ENCODE measurements at regions not wholly inside any gene's neighbourhood (a gene's known extent, or its start where the extent isn't known, plus 50 kb on each side); places are given as distances from the start of the nearest gene placed in this dataset.
"Not testable (repeated sequence)": the region's sequence is repeated elsewhere in the genome, so short reads cannot be mapped to it uniquely, and the experiment has no call there.

- DNase-seq, result not testable (repeated sequence)
These were observed 194.1 kb upstream of the GRIA1 start for GRCh38 chr5:153296251-153296844.

- DNase-seq, result no peak
These were observed 190.6 kb upstream of the GRIA1 start for GRCh38 chr5:153299891-153300290.

GRCh38 chr5:153308282-153308681 lies 182.2 kb upstream of the GRIA1 start:
- no peak for DNase-seq

- no peak for DNase-seq
These were observed 171.9 kb upstream of the GRIA1 start for GRCh38 chr5:153318556-153318955.

- no peak for DNase-seq
These were observed 169.0 kb upstream of the GRIA1 start for GRCh38 chr5:153321478-153321877.

GRCh38 chr5:153340139-153340538 lies 150.3 kb upstream of the GRIA1 start:
- no peak for DNase-seq

- DNase-seq, result no peak
These were observed 149.7 kb upstream of the GRIA1 start for GRCh38 chr5:153340738-153341137.

GRCh38 chr5:153342487-153342886 lies 148.0 kb upstream of the GRIA1 start:
- no peak for DNase-seq

- DNase-seq, result no peak
These were observed 142.9 kb upstream of the GRIA1 start for GRCh38 chr5:153347611-153348010.

GRCh38 chr5:153350175-153350883 lies 140.1 kb upstream of the GRIA1 start:
- DNase-seq, result no peak

- peak; percentile 4 for DNase-seq
These were observed 137.7 kb upstream of the GRIA1 start for GRCh38 chr5:153352685-153353219.

- DNase-seq, result no peak
These were observed 132.9 kb upstream of the GRIA1 start for GRCh38 chr5:153357493-153358112.

- no peak for DNase-seq
These were observed 132.0 kb upstream of the GRIA1 start for GRCh38 chr5:153358315-153358976.

- no peak for DNase-seq
These were observed 129.6 kb upstream of the GRIA1 start for GRCh38 chr5:153360860-153361259.

- DNase-seq, result no peak
These were observed 128.6 kb upstream of the GRIA1 start for GRCh38 chr5:153361735-153362409.

- no peak for DNase-seq
These were observed 124.9 kb upstream of the GRIA1 start for GRCh38 chr5:153365547-153365946.

- DNase-seq, result no peak
These were observed 123.0 kb upstream of the GRIA1 start for GRCh38 chr5:153367466-153367865.

GRCh38 chr5:153372425-153373129 lies 117.9 kb upstream of the GRIA1 start:
- DNase-seq, result no peak

- DNase-seq, result no peak
These were observed 117.4 kb upstream of the GRIA1 start for GRCh38 chr5:153373130-153373498.

- not testable (repeated sequence) for DNase-seq
These were observed 108.8 kb upstream of the GRIA1 start for GRCh38 chr5:153381630-153382029.

- DNase-seq, result no peak
These were observed 99.9 kb upstream of the GRIA1 start for GRCh38 chr5:153390569-153390968.

- DNase-seq, result no peak
These were observed 90.9 kb upstream of the GRIA1 start for GRCh38 chr5:153399595-153399994.

All from CD4-positive, alpha-beta T cell treated with Interleukin-6 for 4 hours (primary cell).